ENCODE measurements at regions not wholly inside any gene's neighbourhood (a gene's known extent, or its start where the extent isn't known, plus 50 kb on each side); places are given as distances from the start of the nearest gene placed in this dataset.
"Not testable (repeated sequence)": the region's sequence is repeated elsewhere in the genome, so short reads cannot be mapped to it uniquely, and the experiment has no call there.

DNA sequence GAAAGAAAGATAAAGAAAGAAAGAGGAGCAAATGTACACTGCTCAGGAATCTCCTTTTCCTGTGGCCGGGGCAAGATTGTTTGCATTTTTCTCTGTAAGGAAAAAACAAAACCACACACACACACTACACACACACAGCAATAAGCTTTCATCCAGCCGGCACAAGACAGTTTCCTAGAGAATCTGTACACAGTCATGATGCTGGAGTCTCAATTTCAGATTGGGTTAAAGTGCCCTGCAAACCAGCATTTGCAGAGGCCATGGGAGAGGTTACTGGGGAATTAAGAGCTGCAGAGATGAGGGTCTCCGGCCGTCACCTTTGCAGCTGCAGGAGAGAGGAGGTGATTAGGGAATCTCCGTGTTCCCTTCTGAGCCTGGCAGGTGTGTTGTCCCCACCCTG, 1607.5 kb downstream of the RPIA start:
- not testable (repeated sequence) for DNase-seq

DNA sequence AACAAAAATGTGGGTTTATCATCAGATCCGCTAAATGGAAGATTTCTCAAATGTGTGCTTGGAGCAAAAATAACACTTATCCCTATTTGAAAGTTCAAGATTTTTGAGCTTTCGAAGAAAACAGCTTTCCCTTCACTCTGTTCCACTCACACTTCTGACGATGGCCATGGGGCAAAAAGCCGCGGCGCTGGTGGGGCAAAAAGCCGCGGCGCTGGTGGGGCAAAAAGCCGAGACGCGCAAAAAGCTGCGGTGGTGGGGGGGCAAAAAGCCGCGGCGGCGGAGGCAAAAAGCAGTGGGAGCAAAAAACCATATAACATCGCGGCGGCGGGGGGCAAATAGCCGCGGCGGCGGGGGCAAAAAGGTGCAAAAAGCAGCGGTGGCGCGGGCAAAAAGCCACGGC, 1631.5 kb downstream of the RPIA start:
- not testable (repeated sequence) for DNase-seq

DNA sequence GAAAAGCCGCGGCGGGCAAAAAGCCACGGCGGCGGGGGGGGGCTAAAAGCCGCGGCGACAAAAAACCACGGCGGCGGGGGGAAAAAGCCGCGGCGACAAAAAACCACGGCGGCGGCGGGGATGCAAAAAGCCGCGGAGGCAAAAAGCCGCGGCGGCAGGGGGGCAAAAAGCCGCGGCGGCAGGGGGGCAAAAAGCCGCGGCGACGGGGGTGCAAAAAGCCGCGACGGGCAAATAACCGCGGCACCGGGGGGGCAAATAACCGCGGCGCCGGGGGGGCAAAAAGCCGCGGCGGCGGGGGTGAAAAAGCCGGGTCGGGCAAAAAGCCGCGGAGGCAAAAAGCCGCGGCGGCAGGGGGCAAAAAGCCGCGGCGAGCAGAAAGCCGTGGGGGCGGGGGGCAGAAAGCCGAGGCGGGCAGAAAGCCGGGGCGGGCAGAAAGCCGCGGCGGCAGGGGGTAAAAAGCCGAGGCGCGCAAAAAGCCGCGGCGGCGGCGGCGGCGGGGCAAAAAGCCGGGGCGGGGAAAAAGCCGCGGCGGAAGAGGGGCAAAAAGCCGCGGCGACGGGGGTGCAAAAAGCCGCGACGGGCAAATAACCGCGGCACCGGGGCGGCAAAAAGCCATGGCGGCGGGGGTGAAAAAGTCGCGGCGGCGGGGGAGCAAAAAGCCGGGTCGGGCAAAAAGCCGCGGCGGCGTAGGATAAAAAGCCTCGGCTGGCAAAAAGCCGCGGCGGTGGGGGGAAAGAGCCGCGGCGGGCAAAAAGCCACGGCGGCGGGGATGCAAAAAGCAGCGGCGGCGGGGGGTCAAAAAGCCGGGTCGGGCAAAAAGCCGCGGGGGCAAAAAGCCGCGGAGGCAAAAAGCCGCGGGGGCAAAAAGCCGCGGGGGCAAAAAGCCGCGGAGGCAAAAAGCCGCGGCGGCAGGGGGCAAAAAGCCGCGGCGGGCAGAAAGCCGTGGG, 1632.4 kb downstream of the RPIA start:
- DNase-seq, result not testable (repeated sequence)

DNA sequence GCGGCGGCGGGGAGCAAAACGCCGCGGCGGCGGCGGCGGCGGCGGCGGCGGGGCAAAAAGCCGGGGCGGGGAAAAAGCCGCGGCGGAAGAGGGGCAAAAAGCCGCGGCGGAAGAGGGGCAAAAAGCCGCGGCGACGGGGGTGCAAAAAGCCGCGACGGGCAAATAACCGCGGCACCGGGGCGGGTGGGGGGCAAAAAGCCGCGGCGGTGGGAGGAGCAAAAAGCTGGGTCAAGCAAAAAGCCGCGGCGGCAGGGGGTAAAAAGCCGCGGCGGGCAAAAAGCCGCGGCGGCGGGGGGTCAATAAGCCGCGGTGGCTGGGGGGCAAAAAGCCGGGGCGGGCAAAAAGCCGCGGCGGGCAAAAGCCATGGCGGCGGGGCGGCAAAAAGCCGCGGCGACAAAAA, 1633.2 kb downstream of the RPIA start:
- not testable (repeated sequence) for DNase-seq

DNA sequence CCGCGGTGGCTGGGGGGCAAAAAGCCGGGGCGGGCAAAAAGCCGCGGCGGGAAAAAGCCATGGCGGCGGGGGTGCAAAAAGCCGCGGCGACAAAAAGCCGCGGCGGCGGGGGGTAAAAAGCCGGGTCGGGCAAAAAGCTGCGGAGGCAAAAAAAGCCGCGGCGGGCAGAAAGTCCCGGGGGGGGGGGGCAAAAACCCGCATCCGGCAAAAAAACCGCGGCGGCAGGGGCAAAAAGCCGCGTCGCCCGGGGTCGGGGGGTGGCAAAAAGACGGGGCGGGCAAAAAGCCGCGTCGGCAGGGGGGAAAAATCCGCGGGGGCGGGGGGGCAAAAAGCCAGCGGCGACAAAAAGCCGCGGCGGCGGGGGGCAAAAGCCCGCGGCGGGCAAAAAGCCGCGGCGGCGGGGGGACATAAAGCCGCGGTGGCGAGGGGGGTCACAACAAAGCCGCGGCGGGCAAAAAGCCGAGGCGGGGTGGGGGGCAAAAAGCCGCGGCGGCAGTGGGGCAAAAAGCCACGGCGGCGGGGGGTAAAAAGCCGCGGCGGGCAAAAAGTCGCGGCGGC, 1634.4 kb downstream of the RPIA start:
- DNase-seq, result not testable (repeated sequence)

DNA sequence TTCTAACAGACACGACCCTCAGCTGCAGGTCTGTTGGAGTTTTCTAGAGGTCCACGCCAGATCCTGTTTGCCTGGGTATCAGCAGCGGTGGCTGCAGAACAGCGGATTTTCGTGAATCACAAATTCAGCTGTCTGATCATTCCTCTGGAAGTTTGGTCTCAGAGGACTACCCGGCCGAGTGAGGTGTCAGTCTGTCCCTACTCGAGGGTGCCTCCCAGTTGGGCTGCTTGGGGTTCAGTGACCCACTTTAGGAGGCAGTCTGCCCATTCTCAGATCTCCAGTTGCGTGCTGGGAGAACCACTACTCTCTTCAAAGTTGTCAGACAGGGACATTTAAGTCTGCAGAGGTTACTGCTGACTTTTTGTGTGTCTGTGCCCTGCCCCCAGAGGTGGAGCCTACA, 1664.1 kb downstream of the RPIA start:
- DNase-seq, result not testable (repeated sequence)

DNA sequence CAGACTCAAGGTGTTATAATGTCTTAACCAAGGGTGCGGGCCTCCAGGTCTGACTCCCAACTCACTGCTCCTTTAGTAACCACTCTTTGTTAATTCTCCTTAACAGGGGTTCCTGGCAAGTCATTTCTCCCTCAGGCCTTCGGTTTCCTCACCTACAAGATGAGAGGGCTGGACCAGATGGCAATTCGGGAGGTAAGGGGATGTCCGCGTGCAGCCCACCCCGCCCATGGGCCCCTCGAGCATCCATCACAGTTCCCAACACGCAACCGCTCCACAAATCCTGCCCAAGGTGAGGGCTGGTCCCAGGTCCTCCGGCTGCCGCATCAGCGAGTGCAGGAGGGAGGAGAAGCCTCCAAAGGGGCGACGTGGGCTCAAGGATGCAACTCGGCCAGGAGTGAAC, 1667.9 kb downstream of the RPIA start:
- DNase-seq, result not testable (repeated sequence)

DNA sequence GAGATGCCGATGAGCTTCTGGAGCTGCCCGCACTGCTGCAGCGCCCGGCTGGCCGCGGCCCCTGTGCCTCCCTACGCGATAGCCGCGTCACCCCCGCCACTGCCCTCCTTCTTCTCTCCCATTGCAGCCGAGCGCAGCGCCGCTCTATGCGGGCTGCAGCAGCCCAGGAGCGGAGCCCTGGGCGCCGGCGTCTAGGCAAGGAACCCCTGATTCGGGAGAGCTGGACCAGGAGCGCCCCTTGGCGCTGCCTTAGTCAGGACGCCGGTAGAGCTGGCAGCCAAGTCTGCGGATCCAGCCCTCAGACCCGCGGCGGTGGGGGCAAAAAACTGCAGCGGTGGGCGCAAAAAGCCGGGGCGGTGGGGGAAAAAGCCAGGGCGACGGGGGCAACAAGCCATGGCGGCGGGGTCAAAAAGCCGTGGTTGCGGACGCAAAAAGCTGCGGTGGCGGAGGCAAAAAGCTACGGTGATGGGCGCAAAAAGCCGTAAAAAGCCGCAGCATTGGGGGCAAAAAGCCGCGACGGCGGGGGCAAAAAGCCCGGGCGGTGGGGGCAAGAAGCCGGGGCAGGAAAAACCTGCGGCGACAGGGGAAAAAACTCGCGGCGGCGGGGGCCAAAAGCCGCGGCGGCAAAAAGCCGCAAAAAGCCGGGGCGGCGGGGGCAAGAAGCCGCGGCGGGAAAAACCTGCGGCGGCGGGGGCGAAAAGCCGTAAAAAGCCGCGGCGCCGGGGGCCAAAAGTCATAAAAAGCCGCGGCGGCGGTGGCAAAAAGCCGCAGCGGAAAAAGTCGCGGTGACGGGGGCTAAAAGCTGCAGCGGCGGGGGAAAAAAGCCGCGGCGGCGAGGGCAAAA, 1668.6 kb downstream of the RPIA start:
- not testable (repeated sequence) for DNase-seq

DNA sequence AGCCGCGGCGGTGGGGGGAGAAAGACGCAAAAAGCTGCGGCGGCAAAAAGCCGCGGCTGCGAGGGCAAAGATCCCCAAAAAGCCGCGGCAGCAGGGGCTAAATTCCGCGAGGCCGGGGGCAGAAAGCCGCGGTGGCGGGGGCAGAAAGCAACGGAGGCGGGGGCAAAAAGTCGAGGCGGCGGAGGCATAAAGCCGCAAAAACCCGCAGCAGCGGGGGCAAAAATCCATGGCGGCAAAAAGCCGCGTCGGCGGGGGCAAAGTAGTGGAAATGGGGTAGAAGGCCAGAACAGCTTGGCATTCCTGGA, 1669.2 kb downstream of the RPIA start:
- DNase-seq, result not testable (repeated sequence)
